ENCODE measurements at regions not wholly inside any gene's neighbourhood (a gene's known extent, or its start where the extent isn't known, plus 50 kb on each side); places are given as distances from the start of the nearest gene placed in this dataset.

DNA sequence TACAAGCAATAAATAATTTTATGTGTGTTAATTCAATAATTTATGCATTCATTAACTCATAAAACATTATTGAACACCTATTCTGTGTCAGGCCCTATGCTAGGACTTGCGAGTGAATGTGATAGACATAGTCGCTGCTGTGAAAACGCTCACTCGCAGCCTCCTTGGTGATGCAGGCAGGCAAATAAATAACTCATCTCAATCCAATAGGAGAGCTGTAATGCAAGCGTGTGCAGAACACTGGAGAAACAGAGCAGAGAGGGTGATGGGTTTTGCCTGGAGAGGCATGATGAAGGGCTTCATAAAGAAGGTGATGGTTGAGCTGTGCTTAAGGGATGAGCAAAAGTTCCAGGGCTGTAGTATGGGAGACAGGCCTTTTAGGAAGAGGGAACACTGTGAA lies 111.3 kb upstream of the ZNF462 start:
- Histone ChIP-seq H3K36me3 (no peaks in the 10 kb centered on the region), H3K4me3 (no peak overlapping the region), H3K27me3 (no peaks in the 10 kb centered on the region), H3K9me3 (no peaks in the 10 kb centered on the region), H3K27ac (no peak overlapping the region), H3K4me1 (peaks cover 0 to 12% (median 2%) of the 10 kb centered on the region in 4 donors)
- no peak for TF ChIP-seq POLR2AphosphoS5 (IDR thresholded peaks at IDR 0.05)
- no peak for DNase-seq
- intact Hi-C loops (cut with DNase I; ENCODE audit: low total_unique reads), result loop anchor here (2.0 kb wide), 1 partner anchor 59 kb away; no protein-coding TSS in a partner anchor
- in situ Hi-C loops (cut with MboI; ENCODE audit: low pct_ligation_motif_present in 1 of 4, low pct_unique_long_range_greater_than_20kb in 1 of 4, low sequenced_read_pairs in 3 of 4), result no loop called here
- WGBS, 2 donors (ENCODE audit: low coverage in 1 of 2), result 88 to 100% methylated on average over 1 to 5 of the region's 5 CpGs

GRCh38 chr9:106752581-106752980 lies 110.4 kb upstream of the ZNF462 start:
- no peak overlapping the region for H3K4me3 ChIP-seq
- intact Hi-C loops (cut with DNase I; ENCODE audit: low total_unique reads) (no loop called here), in situ Hi-C loops (cut with MboI; ENCODE audit: low pct_ligation_motif_present in 1 of 4, low pct_unique_long_range_greater_than_20kb in 1 of 4, low sequenced_read_pairs in 3 of 4) (no loop called here)
- H3K36me3 ChIP-seq, result no peaks in the 10 kb centered on the region
- WGBS, 2 donors (ENCODE audit: low coverage in 1 of 2), result 79 to 83% methylated on average over 1 to 3 of the region's 3 CpGs
- DNase-seq, result no peak
- TF ChIP-seq EP300 (IDR thresholded peaks at IDR 0.05; ENCODE audit: low read depth), result no peak
- no peaks in the 10 kb centered on the region for H3K27me3 ChIP-seq
- no peak overlapping the region for H3K27ac ChIP-seq
- peaks cover 0 to 12% (median 2%) of the 10 kb centered on the region in 4 donors for H3K4me1 ChIP-seq
- no peaks in the 10 kb centered on the region for H3K9me3 ChIP-seq

DNA sequence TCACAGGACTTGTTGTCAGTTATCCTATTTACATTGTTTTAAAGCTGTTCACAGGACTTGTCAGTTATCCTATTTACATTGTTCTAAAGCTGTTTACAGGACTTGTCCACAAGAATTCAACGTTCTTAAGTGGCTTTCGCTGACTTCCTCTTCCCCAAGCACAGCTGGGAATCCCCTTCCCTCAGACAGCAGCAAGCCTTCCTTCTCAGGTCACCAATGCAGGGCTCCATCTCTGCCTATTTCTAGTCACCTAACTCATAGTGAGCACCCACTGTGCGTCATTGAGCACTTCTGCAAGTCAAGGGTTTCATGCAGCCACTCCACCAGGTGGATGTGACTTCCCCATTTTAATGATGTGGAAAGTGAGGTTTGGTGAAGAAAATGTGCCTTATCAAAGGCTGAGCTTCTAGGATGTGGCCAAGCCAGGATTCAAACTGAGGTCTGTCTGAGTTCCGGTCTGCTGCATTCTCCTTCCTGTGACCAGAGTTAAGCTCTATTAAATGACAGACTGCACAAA lies 109.8 kb upstream of the ZNF462 start:
- Histone ChIP-seq H3K27ac (no peak overlapping the region), H3K36me3 (no peaks in the 10 kb centered on the region), H3K4me1 (peaks cover 0 to 12% (median 2%) of the 10 kb centered on the region in 4 donors), H3K27me3 (no peaks in the 10 kb centered on the region), H3K4me3 (no peak overlapping the region), H3K9me3 (no peaks in the 10 kb centered on the region)
- 45% methylated on average over 4 of the region's 4 CpGs; no CpG with 5 or more reads in 1 of the 2 donors for WGBS, 2 donors (ENCODE audit: low coverage in 1 of 2)
- DNase-seq, result no peak
- in situ Hi-C loops (cut with MboI; ENCODE audit: low pct_ligation_motif_present in 1 of 4, low pct_unique_long_range_greater_than_20kb in 1 of 4, low sequenced_read_pairs in 3 of 4), result no loop called here
- TF ChIP-seq, protein P1, sequence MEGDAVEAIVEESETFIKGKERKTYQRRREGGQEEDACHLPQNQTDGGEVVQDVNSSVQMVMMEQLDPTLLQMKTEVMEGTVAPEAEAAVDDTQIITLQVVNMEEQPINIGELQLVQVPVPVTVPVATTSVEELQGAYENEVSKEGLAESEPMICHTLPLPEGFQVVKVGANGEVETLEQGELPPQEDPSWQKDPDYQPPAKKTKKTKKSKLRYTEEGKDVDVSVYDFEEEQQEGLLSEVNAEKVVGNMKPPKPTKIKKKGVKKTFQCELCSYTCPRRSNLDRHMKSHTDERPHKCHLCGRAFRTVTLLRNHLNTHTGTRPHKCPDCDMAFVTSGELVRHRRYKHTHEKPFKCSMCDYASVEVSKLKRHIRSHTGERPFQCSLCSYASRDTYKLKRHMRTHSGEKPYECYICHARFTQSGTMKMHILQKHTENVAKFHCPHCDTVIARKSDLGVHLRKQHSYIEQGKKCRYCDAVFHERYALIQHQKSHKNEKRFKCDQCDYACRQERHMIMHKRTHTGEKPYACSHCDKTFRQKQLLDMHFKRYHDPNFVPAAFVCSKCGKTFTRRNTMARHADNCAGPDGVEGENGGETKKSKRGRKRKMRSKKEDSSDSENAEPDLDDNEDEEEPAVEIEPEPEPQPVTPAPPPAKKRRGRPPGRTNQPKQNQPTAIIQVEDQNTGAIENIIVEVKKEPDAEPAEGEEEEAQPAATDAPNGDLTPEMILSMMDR (IDR thresholded peaks at IDR 0.05), result no peak
- TF ChIP-seq POLR2A (IDR thresholded peaks at IDR 0.05), result no peak
- TF ChIP-seq POLR2AphosphoS5 (IDR thresholded peaks at IDR 0.05), result no peak
- no peak for TF ChIP-seq EP300 (IDR thresholded peaks at IDR 0.05; ENCODE audit: low read depth)
- intact Hi-C loops (cut with DNase I; ENCODE audit: low total_unique reads), result no loop called here

GRCh38 chr9:106755736-106756135 lies 107.2 kb upstream of the ZNF462 start:
- H3K4me1 ChIP-seq, result peaks cover 0 to 12% (median 2%) of the 10 kb centered on the region in 4 donors

DNA sequence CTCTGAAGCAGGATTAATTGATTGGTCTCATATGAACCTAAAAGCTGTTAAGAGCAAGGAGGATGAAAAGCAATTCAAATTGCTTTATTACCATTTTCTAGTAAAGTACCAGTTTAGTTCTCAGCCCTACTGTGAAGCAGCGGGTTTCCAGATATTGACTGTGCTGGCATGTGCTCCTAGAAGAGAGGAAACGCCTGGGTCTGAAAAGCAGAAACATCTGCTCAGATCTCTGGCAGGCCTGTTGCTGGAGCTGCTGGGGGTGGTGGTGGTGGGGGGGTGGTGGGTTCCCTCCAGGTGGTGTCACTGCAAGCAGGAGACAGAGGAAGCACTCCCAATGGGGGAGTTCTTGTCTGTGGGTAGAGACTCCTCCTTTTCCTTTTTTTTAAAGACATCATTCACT lies 105.5 kb upstream of the ZNF462 start:
- intact Hi-C loops (cut with DNase I; ENCODE audit: low total_unique reads), result no loop called here
- Histone ChIP-seq H3K27me3 (no peaks in the 10 kb centered on the region), H3K4me1 (peaks cover 0 to 12% (median 2%) of the 10 kb centered on the region in 4 donors), H3K4me3 (no peak overlapping the region), H3K9me3 (no peaks in the 10 kb centered on the region), H3K27ac (no peak overlapping the region), H3K36me3 (no peaks in the 10 kb centered on the region)
- no peak for DNase-seq
- WGBS, 2 donors (ENCODE audit: low coverage in 1 of 2), result 50 to 60% methylated on average over 1 to 2 of the region's 2 CpGs
- in situ Hi-C loops (cut with MboI; ENCODE audit: low pct_ligation_motif_present in 1 of 4, low pct_unique_long_range_greater_than_20kb in 1 of 4, low sequenced_read_pairs in 3 of 4), result no loop called here
- TF ChIP-seq, protein P1 (IDR thresholded peaks at IDR 0.05), result no peak
- no peak for TF ChIP-seq POLR2A (IDR thresholded peaks at IDR 0.05)
- no peak for TF ChIP-seq EP300 (IDR thresholded peaks at IDR 0.05; ENCODE audit: low read depth)
- TF ChIP-seq POLR2AphosphoS5 (IDR thresholded peaks at IDR 0.05), result no peak

More at GRCh38 chr9:106755736-106756135, 107.2 kb upstream of the ZNF462 start:
- Histone ChIP-seq H3K9me3 (no peaks in the 10 kb centered on the region), H3K27me3 (no peaks in the 10 kb centered on the region), H3K36me3 (no peaks in the 10 kb centered on the region), H3K4me3 (no peak overlapping the region), H3K27ac (peak overlapping the region in 3 of 4 donors; percentile 30 to 55 (median 34))
- intact Hi-C loops (cut with DNase I; ENCODE audit: low total_unique reads), result no loop called here
- no peak for DNase-seq
- in situ Hi-C loops (cut with MboI; ENCODE audit: low pct_ligation_motif_present in 1 of 4, low pct_unique_long_range_greater_than_20kb in 1 of 4, low sequenced_read_pairs in 3 of 4), result no loop called here
- WGBS, 2 donors (ENCODE audit: low coverage in 1 of 2), result 64 to 74% methylated on average over 1 to 7 of the region's 7 CpGs
- no peak for TF ChIP-seq POLR2AphosphoS5 (IDR thresholded peaks at IDR 0.05)
- TF ChIP-seq, protein P1 (IDR thresholded peaks at IDR 0.05), result no peak
- TF ChIP-seq EP300 (IDR thresholded peaks at IDR 0.05; ENCODE audit: low read depth), result no peak
- no peak for TF ChIP-seq POLR2A (IDR thresholded peaks at IDR 0.05)
